NCI-H526 treated with DMSO at 0.1 percent for 48 hours (cell line): ENCODE measurements at regions not wholly inside any gene's neighbourhood (a gene's known extent, or its start where the extent isn't known, plus 50 kb on each side); places are given as distances from the start of the nearest gene placed in this dataset.

Experiments
- DNase-seq: peaks from one replicate; lab custom pipeline; 2025; lab: John Stamatoyannopoulos, UW

- no peak for DNase-seq
Measured at GRCh38 chr10:124146483-124146882, 53.1 kb upstream of the CHST15 start.

DNA sequence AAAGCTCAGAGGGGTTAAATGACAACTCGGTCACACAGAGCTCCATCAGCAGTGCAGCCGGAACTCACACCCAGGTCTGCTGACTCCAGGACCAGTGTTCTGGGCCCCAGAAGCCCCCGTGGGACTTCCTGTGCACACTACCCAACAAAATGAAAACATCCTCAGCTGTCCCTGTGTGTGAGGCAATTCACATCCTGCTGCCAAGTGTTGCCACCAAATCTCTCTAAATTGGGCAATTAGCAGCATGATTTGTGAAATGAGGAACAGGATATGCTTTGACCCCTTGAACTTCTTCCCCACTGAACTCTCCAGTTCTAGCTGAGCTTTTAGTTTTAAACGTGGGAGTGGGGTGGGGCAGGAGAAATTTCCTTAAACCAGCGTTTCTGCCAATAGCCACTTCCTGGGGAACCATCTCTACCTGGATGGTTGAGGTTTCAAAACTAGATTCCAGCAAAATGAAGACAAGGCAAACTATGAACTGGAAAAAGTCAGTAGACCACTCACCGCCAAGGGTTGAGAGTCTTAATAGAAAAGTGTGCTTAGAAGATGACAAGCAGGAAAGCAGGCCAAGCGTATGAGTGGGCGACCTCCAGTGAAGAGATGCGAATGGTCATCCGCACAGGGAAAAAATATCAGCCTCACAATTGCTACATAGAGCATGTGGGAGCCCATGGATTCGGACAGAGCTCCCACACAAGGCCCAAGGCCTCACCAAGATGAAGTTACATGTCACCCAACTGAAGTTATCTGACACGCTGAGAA, 51.9 kb upstream of the CHST15 start:
- DNase-seq: no peak

GRCh38 chr10:124144536-124144935, 51.1 kb upstream of the CHST15 start:
- DNase-seq: no peak

DNA sequence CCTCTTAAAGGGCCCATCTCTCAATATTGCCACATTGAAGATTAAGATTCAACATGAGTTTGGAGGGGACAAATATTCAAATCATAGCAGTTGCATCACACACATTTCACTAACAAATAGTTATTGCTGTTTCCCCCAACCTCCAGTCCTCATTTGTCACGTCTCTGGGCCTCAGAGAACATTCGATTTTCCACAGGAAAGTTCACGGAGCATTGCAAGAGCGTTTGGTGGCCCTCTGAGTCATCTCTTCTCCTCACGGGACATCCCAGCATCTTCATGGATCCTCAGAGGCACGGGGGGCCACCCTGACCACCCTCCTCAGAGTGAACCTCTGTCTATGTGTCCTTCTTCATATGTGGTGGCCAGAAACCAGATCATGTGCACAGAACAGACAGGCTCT, 50.3 kb upstream of the CHST15 start:
- no peak for DNase-seq
